BE2C (cell line): ENCODE measurements at regions not wholly inside any gene's neighbourhood (a gene's known extent, or its start where the extent isn't known, plus 50 kb on each side); places are given as distances from the start of the nearest gene placed in this dataset.
A peak's percentile ranks its signal among the peaks of the same experiment; 100 is the strongest.

ENCODE experiments used
- DNase-seq: peaks from one replicate; pipeline ENCODE4 v3.0.0-alpha.2; 2020
- H3K27me3 ChIP-seq: fragments of 250-450 bp; sonication (Bioruptor Pico); 2 replicates; pipeline ENCODE4 v1.5.1; 2020; ENCODE audit warnings: mild to moderate bottlenecking
- H3K36me3 ChIP-seq: fragments of 250-450 bp; sonication (Bioruptor Pico); 2 replicates; pipeline ENCODE4 v1.5.1; 2020; ENCODE audit warnings: mild to moderate bottlenecking
- H3K4me1 ChIP-seq: fragments of 250-450 bp; sonication (Bioruptor Pico); 2 replicates; pipeline ENCODE4 v1.5.1; 2020
- H3K4me3 ChIP-seq: 2 replicates; pipeline ENCODE4 v1.5.1; 2011; ENCODE audit warnings: low read depth, low read length
- H3K9me3 ChIP-seq: fragments of 250-450 bp; sonication (Bioruptor Pico); 2 replicates; pipeline ENCODE4 v1.5.1; 2020
- TF ChIP-seq, protein P1 (sequence below): IDR thresholded peaks from 2 replicates; pipeline ENCODE4 v1.5.1; 2012; ENCODE audit warnings: mild to moderate bottlenecking, low read depth, low read length

GRCh38 chr15:24752354-24752753 is 76.8 kb downstream of the NPAP1 start:
- TF ChIP-seq, protein P1, sequence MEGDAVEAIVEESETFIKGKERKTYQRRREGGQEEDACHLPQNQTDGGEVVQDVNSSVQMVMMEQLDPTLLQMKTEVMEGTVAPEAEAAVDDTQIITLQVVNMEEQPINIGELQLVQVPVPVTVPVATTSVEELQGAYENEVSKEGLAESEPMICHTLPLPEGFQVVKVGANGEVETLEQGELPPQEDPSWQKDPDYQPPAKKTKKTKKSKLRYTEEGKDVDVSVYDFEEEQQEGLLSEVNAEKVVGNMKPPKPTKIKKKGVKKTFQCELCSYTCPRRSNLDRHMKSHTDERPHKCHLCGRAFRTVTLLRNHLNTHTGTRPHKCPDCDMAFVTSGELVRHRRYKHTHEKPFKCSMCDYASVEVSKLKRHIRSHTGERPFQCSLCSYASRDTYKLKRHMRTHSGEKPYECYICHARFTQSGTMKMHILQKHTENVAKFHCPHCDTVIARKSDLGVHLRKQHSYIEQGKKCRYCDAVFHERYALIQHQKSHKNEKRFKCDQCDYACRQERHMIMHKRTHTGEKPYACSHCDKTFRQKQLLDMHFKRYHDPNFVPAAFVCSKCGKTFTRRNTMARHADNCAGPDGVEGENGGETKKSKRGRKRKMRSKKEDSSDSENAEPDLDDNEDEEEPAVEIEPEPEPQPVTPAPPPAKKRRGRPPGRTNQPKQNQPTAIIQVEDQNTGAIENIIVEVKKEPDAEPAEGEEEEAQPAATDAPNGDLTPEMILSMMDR: no peak
- DNase-seq: no peak
- Histone ChIP-seq H3K36me3 (no peaks in the 10 kb centered on the region), H3K4me3 (no peak overlapping the region), H3K9me3 (no peaks in the 10 kb centered on the region), H3K4me1 (no peaks in the 10 kb centered on the region), H3K27me3 (no peaks in the 10 kb centered on the region)

- Histone ChIP-seq H3K27me3 (no peaks in the 10 kb centered on the region), H3K4me1 (no peaks in the 10 kb centered on the region), H3K4me3 (no peak overlapping the region), H3K9me3 (no peaks in the 10 kb centered on the region), H3K36me3 (no peaks in the 10 kb centered on the region)
- no peak for DNase-seq
- TF ChIP-seq, protein P1: no peak
Measured at GRCh38 chr15:24756101-24756500, 80.5 kb downstream of the NPAP1 start.

DNA sequence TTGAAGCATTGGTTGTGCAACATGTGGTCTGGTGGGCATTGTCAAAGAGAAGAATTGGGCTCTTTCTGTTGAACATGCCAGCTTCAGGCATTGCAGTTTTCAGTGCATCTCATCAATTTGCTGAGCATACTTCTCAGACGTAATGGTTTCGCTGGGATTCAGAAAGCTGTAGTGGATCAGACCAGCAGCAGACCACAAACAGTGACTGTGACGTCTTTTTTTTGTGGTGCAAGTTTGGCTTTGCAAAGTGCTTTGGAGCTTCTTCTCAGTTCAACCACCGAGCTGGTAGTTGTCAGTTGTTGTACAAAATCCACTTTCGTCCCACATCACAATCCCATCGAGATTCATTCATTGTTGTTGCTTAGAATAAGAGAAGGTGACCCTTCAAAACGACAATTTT is 84.5 kb downstream of the NPAP1 start:
- TF ChIP-seq, protein P1: no peak
- H3K4me3 ChIP-seq: no peak overlapping the region
- no peaks in the 10 kb centered on the region for H3K9me3 ChIP-seq

GRCh38 chr15:24761704-24762302 is 86.2 kb downstream of the NPAP1 start:
- TF ChIP-seq, protein P1: peak; percentile 55
- Histone ChIP-seq H3K4me1 (no peaks in the 10 kb centered on the region), H3K4me3 (no peak overlapping the region), H3K27me3 (no peaks in the 10 kb centered on the region), H3K9me3 (no peaks in the 10 kb centered on the region), H3K36me3 (no peaks in the 10 kb centered on the region)
- no peak for DNase-seq

More for the DNA sequence above, 84.5 kb downstream of the NPAP1 start:
- no peak for DNase-seq
- Histone ChIP-seq H3K4me1 (no peaks in the 10 kb centered on the region), H3K36me3 (no peaks in the 10 kb centered on the region), H3K27me3 (no peaks in the 10 kb centered on the region)

DNA sequence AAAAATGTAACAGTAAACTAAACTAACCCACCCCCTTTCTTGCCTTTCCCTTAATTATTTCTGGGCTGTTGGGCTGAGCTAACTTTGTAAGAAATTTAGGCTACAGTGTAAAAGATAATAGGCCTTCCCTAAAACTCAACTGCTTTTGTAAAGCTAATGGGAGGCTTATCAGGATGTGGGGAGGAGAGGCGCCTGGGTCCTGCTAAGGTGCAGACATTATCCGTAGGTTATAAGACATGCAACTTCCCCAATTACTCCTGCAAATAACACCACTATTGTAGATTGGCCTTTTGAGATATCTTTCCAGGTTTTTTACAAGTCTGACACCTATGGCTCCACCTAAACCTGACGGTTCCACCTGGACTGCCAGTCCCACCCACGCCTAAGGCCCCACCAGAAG is 88.3 kb downstream of the NPAP1 start:
- H3K36me3 ChIP-seq: no peaks in the 10 kb centered on the region
- no peak for DNase-seq
- TF ChIP-seq, protein P1: no peak
- H3K4me1 ChIP-seq: no peaks in the 10 kb centered on the region
- H3K4me3 ChIP-seq: no peak overlapping the region
- no peaks in the 10 kb centered on the region for H3K9me3 ChIP-seq
- H3K27me3 ChIP-seq: no peaks in the 10 kb centered on the region

GRCh38 chr15:24764375-24765171 is 89.0 kb downstream of the NPAP1 start:
- no peaks in the 10 kb centered on the region for H3K27me3 ChIP-seq
- TF ChIP-seq, protein P1: no peak
- H3K9me3 ChIP-seq: no peaks in the 10 kb centered on the region
- no peaks in the 10 kb centered on the region for H3K36me3 ChIP-seq
- no peak overlapping the region for H3K4me3 ChIP-seq
- no peaks in the 10 kb centered on the region for H3K4me1 ChIP-seq
- DNase-seq: no peak
